Lower leg skin (tissue), 3 donors: ENCODE measurements at regions not wholly inside any gene's neighbourhood (a gene's known extent, or its start where the extent isn't known, plus 50 kb on each side); places are given as distances from the start of the nearest gene placed in this dataset.

ENCODE experiments used
- CTCF ChIP-seq, 3 donors: fragments of 450-650 bp; IDR thresholded peaks; one replicate each; pipeline ENCODE4 v1.5.1; 2016; ENCODE audit warnings: antibody characterized with exemption in 3 of 3, mild to moderate bottlenecking in 3 of 3, moderate library complexity in 2 of 3
- POLR2A ChIP-seq, 2 donors: fragments of 450-650 bp; IDR thresholded peaks; one replicate each; pipeline ENCODE4 v1.6.1; 2016 to 2017; ENCODE audit warnings: antibody characterized with exemption in 2 of 2, mild to moderate bottlenecking in 1 of 2, moderate library complexity in 1 of 2

DNA sequence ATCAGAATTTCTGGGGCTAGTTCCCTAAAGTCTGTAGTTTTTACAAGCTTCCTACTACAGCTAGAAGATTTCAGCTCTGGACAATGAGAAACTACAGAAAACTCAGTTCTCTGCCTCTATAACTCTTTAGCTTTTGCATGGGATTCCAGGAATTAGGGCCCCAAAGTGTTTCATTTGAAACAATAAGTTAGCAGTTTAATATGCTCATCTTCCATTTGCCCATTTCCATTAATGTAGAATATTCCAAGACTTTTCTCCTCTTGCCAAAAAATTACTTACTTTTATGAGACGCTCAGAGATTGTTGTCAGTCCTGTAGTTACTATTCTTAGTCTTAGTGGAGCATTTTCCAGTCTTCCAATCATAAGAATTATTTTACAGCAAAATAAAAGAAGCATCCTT is 719.9 kb downstream of the ADGRL2 start:
- TF ChIP-seq CTCF (IDR thresholded peaks at IDR 0.05) (no peak), POLR2A (IDR thresholded peaks at IDR 0.05) (no peak)
